Endothelial cell (in vitro differentiated cells): ENCODE measurements at regions not wholly inside any gene's neighbourhood (a gene's known extent, or its start where the extent isn't known, plus 50 kb on each side); places are given as distances from the start of the nearest gene placed in this dataset.

Source experiments
- DNase-seq: peaks from one replicate; pipeline ENCODE4 v3.0.0; 2021; ENCODE audit warnings: low spot score
- H3K27ac Mint-ChIP-seq: one replicate; pipeline ENCODE4 v1.8.0; 2021; ENCODE audit warnings: mixed read lengths, inconsistent platforms; ENCODE audit not compliant: unreplicated experiment
- H3K27me3 Mint-ChIP-seq: one replicate; pipeline ENCODE4 v1.8.0; 2021; ENCODE audit warnings: mild to moderate bottlenecking, moderate library complexity, mixed read lengths, inconsistent platforms; ENCODE audit not compliant: unreplicated experiment
- H3K36me3 Mint-ChIP-seq: one replicate; pipeline ENCODE4 v1.8.0; 2021; ENCODE audit warnings: mild to moderate bottlenecking, low read depth, mixed read lengths, inconsistent platforms; ENCODE audit not compliant: unreplicated experiment
- H3K4me1 Mint-ChIP-seq: one replicate; pipeline ENCODE4 v1.8.0; 2021; ENCODE audit warnings: mild to moderate bottlenecking, mixed read lengths, inconsistent platforms; ENCODE audit not compliant: unreplicated experiment
- H3K4me3 Mint-ChIP-seq: one replicate; pipeline ENCODE4 v1.8.0; 2021; ENCODE audit warnings: mild to moderate bottlenecking, mixed read lengths, inconsistent platforms; ENCODE audit not compliant: unreplicated experiment
- H3K9me3 Mint-ChIP-seq: one replicate; pipeline ENCODE4 v1.8.0; 2021; ENCODE audit warnings: mixed read lengths, inconsistent platforms; ENCODE audit not compliant: unreplicated experiment
- TF ChIP-seq, protein P1 (sequence below): fragments of 200-600 bp; sonication (generic); IDR thresholded peaks from one replicate; pipeline ENCODE4 v1.5.0; 2021; ENCODE audit warnings: antibody characterized with exemption; ENCODE audit not compliant: unreplicated experiment

DNA sequence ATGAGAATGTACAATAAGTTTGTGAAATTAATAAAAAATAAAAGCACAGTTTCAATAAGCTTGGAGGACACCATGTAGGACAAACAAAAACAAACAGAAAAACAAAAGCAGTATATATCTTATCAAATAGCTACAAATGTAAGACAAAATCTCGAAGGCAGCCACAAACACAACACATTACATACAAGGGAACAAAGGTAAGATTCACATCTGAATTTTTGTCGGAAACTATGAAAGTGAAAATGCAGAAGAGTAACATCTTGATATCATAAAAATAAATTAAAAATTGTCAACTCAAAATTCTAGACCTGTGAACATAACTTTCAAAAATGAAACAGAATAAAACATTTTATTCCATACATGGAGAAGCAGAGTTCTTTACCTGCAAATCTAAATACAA, 1049.5 kb upstream of the ADGRL2 start:
- Mint-ChIP-seq H3K4me1 (no peaks in the 10 kb centered on the region), H3K27ac (no peak overlapping the region), H3K4me3 (no peak overlapping the region), H3K27me3 (peaks cover 2% of the 10 kb centered on the region), H3K9me3 (no peaks in the 10 kb centered on the region), H3K36me3 (no peaks in the 10 kb centered on the region)
- TF ChIP-seq, protein P1, sequence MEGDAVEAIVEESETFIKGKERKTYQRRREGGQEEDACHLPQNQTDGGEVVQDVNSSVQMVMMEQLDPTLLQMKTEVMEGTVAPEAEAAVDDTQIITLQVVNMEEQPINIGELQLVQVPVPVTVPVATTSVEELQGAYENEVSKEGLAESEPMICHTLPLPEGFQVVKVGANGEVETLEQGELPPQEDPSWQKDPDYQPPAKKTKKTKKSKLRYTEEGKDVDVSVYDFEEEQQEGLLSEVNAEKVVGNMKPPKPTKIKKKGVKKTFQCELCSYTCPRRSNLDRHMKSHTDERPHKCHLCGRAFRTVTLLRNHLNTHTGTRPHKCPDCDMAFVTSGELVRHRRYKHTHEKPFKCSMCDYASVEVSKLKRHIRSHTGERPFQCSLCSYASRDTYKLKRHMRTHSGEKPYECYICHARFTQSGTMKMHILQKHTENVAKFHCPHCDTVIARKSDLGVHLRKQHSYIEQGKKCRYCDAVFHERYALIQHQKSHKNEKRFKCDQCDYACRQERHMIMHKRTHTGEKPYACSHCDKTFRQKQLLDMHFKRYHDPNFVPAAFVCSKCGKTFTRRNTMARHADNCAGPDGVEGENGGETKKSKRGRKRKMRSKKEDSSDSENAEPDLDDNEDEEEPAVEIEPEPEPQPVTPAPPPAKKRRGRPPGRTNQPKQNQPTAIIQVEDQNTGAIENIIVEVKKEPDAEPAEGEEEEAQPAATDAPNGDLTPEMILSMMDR: no peak
- no peak for DNase-seq

DNA sequence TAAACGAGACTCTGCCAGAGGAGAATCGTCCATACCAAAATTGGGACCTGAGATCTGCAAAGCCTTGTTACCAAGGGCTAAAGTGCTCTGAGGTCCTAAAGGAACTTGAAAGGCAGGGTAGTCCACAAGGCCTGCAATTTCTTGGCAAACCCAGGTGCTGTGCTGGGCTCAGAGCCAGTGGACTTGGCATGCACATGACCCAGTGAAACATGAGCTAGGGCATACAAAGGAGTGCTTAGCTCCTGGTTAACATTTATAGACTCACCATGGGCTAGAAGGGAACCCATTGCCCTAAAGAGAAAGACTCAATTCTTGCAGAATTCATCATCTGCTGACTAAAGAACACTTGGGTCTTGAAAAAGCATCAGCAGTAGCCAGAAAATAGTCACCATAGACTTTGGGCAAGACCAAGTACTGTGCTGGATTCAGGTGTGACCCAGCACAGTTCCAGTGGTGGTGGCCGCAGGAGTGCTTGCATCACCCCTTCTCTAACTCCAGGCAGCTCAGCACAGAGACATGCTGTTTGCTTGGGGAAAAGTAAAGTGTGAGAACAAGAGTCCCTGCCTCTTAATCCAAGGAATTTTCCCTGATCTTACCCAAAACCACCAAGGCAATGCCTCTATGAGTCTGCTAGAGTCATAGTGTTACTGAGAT, 1069.4 kb upstream of the ADGRL2 start:
- Mint-ChIP-seq H3K4me1 (no peaks in the 10 kb centered on the region), H3K9me3 (no peaks in the 10 kb centered on the region), H3K27me3 (no peaks in the 10 kb centered on the region), H3K4me3 (no peak overlapping the region), H3K36me3 (no peaks in the 10 kb centered on the region), H3K27ac (no peak overlapping the region)
- TF ChIP-seq, protein P1: no peak
- no peak for DNase-seq

DNA sequence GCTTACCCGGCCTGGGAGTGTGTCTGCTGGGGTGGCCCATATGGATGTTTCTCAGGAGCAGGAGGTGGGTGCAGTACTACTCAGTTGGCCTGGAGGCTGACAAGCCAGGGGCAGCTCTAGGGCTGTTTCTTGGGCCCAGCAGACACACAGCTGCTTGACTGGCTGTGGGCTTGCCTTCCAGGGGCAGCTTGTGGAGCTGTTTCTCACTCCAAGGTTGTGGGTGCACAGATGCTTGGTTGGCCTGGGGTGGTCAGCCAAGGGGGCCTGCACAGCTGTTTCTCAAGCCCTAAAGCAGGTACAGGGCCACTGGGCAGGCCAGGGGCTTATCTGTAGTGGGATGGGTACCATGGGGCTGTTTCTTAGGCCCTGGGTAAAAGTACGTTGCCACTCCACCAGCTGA, 1078.1 kb upstream of the ADGRL2 start:
- Mint-ChIP-seq H3K4me1 (no peaks in the 10 kb centered on the region), H3K9me3 (no peaks in the 10 kb centered on the region), H3K4me3 (no peak overlapping the region), H3K36me3 (no peaks in the 10 kb centered on the region), H3K27me3 (no peaks in the 10 kb centered on the region), H3K27ac (no peak overlapping the region)
- DNase-seq: no peak
- TF ChIP-seq, protein P1: no peak

DNA sequence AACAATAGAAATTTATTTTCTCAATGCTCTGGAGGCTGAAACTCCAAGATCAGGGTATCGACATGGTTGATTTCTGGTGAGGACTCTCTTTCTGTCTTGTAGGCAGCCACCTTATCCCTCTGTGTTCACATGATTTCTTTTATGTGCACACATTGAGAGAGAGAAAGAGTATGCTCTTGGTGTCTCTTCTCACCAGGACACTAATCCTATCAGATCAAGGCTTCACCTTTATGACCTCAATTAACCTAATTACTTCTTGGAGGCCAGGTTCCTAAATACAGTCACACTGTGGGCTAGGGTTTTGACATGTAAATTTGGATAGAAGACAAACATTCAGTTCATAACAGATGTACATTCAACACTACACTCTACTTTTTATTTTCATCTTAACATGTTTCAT, 1094.2 kb upstream of the ADGRL2 start:
- Mint-ChIP-seq H3K27ac (no peak overlapping the region), H3K36me3 (no peaks in the 10 kb centered on the region), H3K9me3 (no peaks in the 10 kb centered on the region), H3K4me3 (no peak overlapping the region), H3K27me3 (no peaks in the 10 kb centered on the region), H3K4me1 (no peaks in the 10 kb centered on the region)
- TF ChIP-seq, protein P1: no peak
- DNase-seq: no peak

DNA sequence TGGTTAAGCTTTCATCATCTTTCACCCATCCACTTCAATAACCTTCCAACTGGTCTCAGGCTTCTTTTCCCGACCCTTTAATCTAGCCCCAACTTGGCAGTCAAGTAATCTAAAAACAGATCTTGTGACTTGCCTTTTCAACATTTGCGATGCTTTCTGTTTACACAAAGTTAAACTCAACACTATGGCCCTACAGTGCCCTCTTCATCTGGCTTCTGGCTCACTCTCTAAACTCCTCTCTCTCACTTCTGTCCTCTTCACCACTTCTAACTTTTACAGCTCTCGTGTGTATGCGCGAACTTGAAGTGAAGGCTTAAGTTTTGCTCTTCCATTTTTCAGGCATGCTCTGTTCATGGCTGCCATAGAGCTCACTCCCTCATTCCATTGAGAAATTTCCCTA, 1122.3 kb upstream of the ADGRL2 start:
- DNase-seq: no peak
- Mint-ChIP-seq H3K9me3 (no peaks in the 10 kb centered on the region), H3K36me3 (no peaks in the 10 kb centered on the region), H3K27ac (no peak overlapping the region), H3K27me3 (no peaks in the 10 kb centered on the region), H3K4me3 (no peak overlapping the region), H3K4me1 (no peaks in the 10 kb centered on the region)
- TF ChIP-seq, protein P1: no peak
